HCT116 (cell line): ENCODE measurements at regions not wholly inside any gene's neighbourhood (a gene's known extent, or its start where the extent isn't known, plus 50 kb on each side); places are given as distances from the start of the nearest gene placed in this dataset.

ENCODE experiments used
- ATAC-seq: fragments of 200-7000 bp; cut with Tn5 transposase; 2 replicates; pipeline ENCODE4 v1.9.1; 2020; ENCODE audit warnings: mild to moderate bottlenecking, moderate library complexity
- BruUV-seq: library from RNA; stranded (reverse); fragments of 400-500 nt; replicated peaks from 2 replicates; lab custom pipeline; 2021; lab: Mats Ljungman, UMichigan
- CTCF ChIA-PET: fragments of 300-600 bp; sonication (Branson Sonifier 250); formaldehyde crosslinking; loops from one replicate; lab custom pipeline; 2021; ENCODE audit warnings: antibody characterized with exemption; lab: Charles Lee
- POLR2A ChIA-PET: fragments of 300-600, 350-600 bp; sonication (Branson Sonifier 250); formaldehyde crosslinking; loops from one replicate; lab custom pipeline; 2021; ENCODE audit warnings: antibody characterized with exemption; lab: Charles Lee
- RAD21 ChIA-PET, 2 experiments: fragments of 300-600 bp; sonication (Branson Sonifier 250); formaldehyde crosslinking; loops; one replicate each; lab custom pipeline; 2023; ENCODE audit warnings: low total read pairs in 2 of 2; ENCODE audit not compliant: uncharacterized antibody in 2 of 2, unreplicated experiment in 2 of 2, low non-redundant PET in 1 of 2; lab: Charles Lee
- DNase-seq: peaks from one replicate; pipeline ENCODE4 v3.0.0-alpha.2; 2010; ENCODE audit warnings: low read depth, low spot score
- H2AFZ ChIP-seq: fragments of 200-600 bp; shearing (Covaris generic), sonication (generic); 2 replicates; pipeline ENCODE4 v1.6.1; 2017; ENCODE audit warnings: low read depth, mixed run types, mixed read lengths, antibody characterized with exemption, low read length; ENCODE audit not compliant: poor library complexity, severe bottlenecking
- H3K27ac ChIP-seq: 2 replicates; pipeline ENCODE4 v1.5.1; 2012; ENCODE audit warnings: low read depth, low read length
- H3K27me3 ChIP-seq: fragments of 200-600 bp; sonication (generic); 2 replicates; pipeline ENCODE4 v1.6.1; 2016; ENCODE audit warnings: mixed run types, low read length, mixed read lengths; ENCODE audit not compliant: insufficient read depth
- H3K36me3 ChIP-seq, 2 experiments: fragments of 200-500 bp in 1 of 2; fragments of 200-600 bp in 1 of 2; sonication (Bioruptor generic) in 1 of 2; sonication (generic) in 1 of 2; 2 replicates each; pipeline versions ENCODE4 v1.5.1 to v1.6.1; 2014 to 2016; ENCODE audit warnings: low read length in 2 of 2, inconsistent platforms in 1 of 2, mixed read lengths in 1 of 2, mixed run types in 1 of 2; ENCODE audit not compliant: insufficient read depth in 2 of 2, control insufficient read depth in 1 of 2
- H3K4me1 ChIP-seq, 2 experiments: fragments of 200-600 bp in 1 of 2; sonication (generic) in 1 of 2; 2 replicates each; pipeline versions ENCODE4 v1.5.1 to v1.6.1; 2012 to 2017; ENCODE audit warnings: low read length in 2 of 2, inconsistent platforms in 1 of 2, mild to moderate bottlenecking in 1 of 2, mixed read lengths in 1 of 2, mixed run types in 1 of 2, moderate library complexity in 1 of 2; ENCODE audit not compliant: insufficient read depth in 2 of 2, control insufficient read depth in 1 of 2
- H3K4me2 ChIP-seq: fragments of 200-600 bp; sonication (generic); 2 replicates; pipeline ENCODE4 v1.6.1; 2017; ENCODE audit warnings: mixed run types, low read length, mixed read lengths
- H3K4me3 ChIP-seq, 2 experiments: fragments of 200-600 bp in 1 of 2; sonication (generic) in 1 of 2; replicated peaks in 1 of 2; 2 replicates each; pipeline ENCODE4 v1.5.1; 2011 to 2016; ENCODE audit warnings: low read length in 2 of 2, control low read depth in 1 of 2, low read depth in 1 of 2, mild to moderate bottlenecking in 1 of 2, mixed read lengths in 1 of 2, mixed run types in 1 of 2
- H3K79me2 ChIP-seq: fragments of 200-600 bp; sonication (generic); 2 replicates; pipeline ENCODE4 v1.6.1; 2017; ENCODE audit warnings: mild to moderate bottlenecking, mixed run types, low read length, moderate library complexity, mixed read lengths; ENCODE audit not compliant: insufficient read depth
- H3K9ac ChIP-seq: fragments of 200-600 bp; sonication (generic); 2 replicates; pipeline ENCODE4 v1.6.1; 2016; ENCODE audit warnings: low read length, mixed read lengths
- H3K9me2 ChIP-seq: fragments of 200-600 bp; sonication (generic), shearing (Covaris generic); 2 replicates; pipeline ENCODE4 v1.6.1; 2017; ENCODE audit warnings: mixed run types, mild to moderate bottlenecking, moderate library complexity; ENCODE audit not compliant: insufficient read depth
- H3K9me3 ChIP-seq, 2 experiments: fragments of 200-500 bp in 1 of 2; fragments of 200-600 bp in 1 of 2; sonication (Bioruptor generic) in 1 of 2; sonication (generic) in 1 of 2; 2 replicates each; pipeline ENCODE4 v1.6.1; 2014 to 2017; ENCODE audit warnings: low read length in 2 of 2, mixed read lengths in 2 of 2, inconsistent platforms in 1 of 2, low read depth in 1 of 2, mild to moderate bottlenecking in 1 of 2, mixed run types in 1 of 2, moderate library complexity in 1 of 2; ENCODE audit not compliant: control insufficient read depth in 1 of 2, insufficient read depth in 1 of 2
- H4K20me1 ChIP-seq: fragments of 200-600 bp; sonication (generic), shearing (Covaris generic); 2 replicates; pipeline ENCODE4 v1.6.1; 2017; ENCODE audit warnings: mixed run types, mild to moderate bottlenecking, moderate library complexity; ENCODE audit not compliant: insufficient read depth
- ATF3 ChIP-seq: IDR thresholded peaks from 2 replicates; pipeline ENCODE4 v1.6.1; 2012
- CBX3 ChIP-seq: IDR thresholded peaks from 2 replicates; pipeline ENCODE4 v1.6.1; 2012; ENCODE audit warnings: low read depth
- CEBPB ChIP-seq: IDR thresholded peaks from 2 replicates; pipeline ENCODE4 v1.6.1; 2012; ENCODE audit warnings: low read depth
- EGR1 ChIP-seq: IDR thresholded peaks from 2 replicates; pipeline ENCODE4 v1.6.1; 2012; ENCODE audit warnings: low read depth
- ELF1 ChIP-seq: IDR thresholded peaks from 2 replicates; pipeline ENCODE4 v1.6.1; 2012; ENCODE audit warnings: low read depth, borderline replicate concordance
- EZH2 ChIP-seq: fragments of 200-600 bp; sonication (generic); IDR thresholded peaks from 2 replicates; pipeline ENCODE4 v1.6.1; 2017; ENCODE audit warnings: antibody characterized with exemption, mixed run types
- EZH2phosphoT487 ChIP-seq: fragments of 200-600 bp; IDR thresholded peaks from 2 replicates; pipeline ENCODE4 v1.6.1; 2018; ENCODE audit warnings: antibody characterized with exemption, borderline replicate concordance
- FOSL1 ChIP-seq: IDR thresholded peaks from 2 replicates; pipeline ENCODE4 v1.6.1; 2012; ENCODE audit warnings: low read depth
- JUND ChIP-seq: IDR thresholded peaks from 2 replicates; pipeline ENCODE4 v1.6.1; 2012
- MAX ChIP-seq: IDR thresholded peaks from 2 replicates; pipeline ENCODE4 v1.6.1; 2012
- POLR2A ChIP-seq: IDR thresholded peaks from 2 replicates; pipeline ENCODE4 v1.7.0; 2011; ENCODE audit warnings: borderline replicate concordance; ENCODE audit not compliant: insufficient read depth, insufficient read length; ENCODE audit errors: extremely low read depth
- SIN3A ChIP-seq: IDR thresholded peaks from 2 replicates; pipeline ENCODE4 v1.6.1; 2012; ENCODE audit warnings: low read depth
- SP1 ChIP-seq: IDR thresholded peaks from 2 replicates; pipeline ENCODE4 v1.6.1; 2012; ENCODE audit warnings: low read depth
- SRF ChIP-seq: IDR thresholded peaks from 2 replicates; pipeline ENCODE4 v1.6.1; 2012; ENCODE audit warnings: low read depth
- ZBTB33 ChIP-seq: IDR thresholded peaks from 2 replicates; pipeline ENCODE4 v1.6.1; 2011; ENCODE audit warnings: mild to moderate bottlenecking, low read length, moderate library complexity; ENCODE audit not compliant: insufficient replicate concordance; ENCODE audit errors: extremely low read depth
- ZFX ChIP-seq: fragments of 450-650 bp; IDR thresholded peaks from 2 replicates; pipeline ENCODE4 v1.6.1; 2017
- ZNF274 ChIP-seq: fragments of 200-500 bp; sonication (Bioruptor generic); IDR thresholded peaks from 2 replicates; pipeline ENCODE4 v1.6.1; 2014; ENCODE audit warnings: mild to moderate bottlenecking, low read depth, low read length, inconsistent platforms
- intact Hi-C: fragments of 100-400 bp; cut with micrococcal nuclease; formaldehyde crosslinking; loops from 2 replicates; pipeline ENCODE4 v1.10.0; 2022

GRCh38 chrX:125262836-125263235, 56.8 kb upstream of the TEX13C start:
- no peak overlapping the region for H3K4me3 ChIP-seq
- no peak overlapping the region for H2AFZ ChIP-seq
- H3K36me3 ChIP-seq = no peaks in the 10 kb centered on the region
- RAD21 ChIA-PET = no interaction called here
- H3K4me2 ChIP-seq = no peak overlapping the region
- no peaks in the 10 kb centered on the region for H3K9me2 ChIP-seq
- DNase-seq (no peak), ATAC-seq (no peak)
- CTCF ChIA-PET = no interaction called here
- POLR2A ChIA-PET = no interaction called here
- H3K9ac ChIP-seq = no peak overlapping the region
- no peak overlapping the region for H3K27ac ChIP-seq
- H3K9me3 ChIP-seq = no peaks in the 10 kb centered on the region
- no peaks in the 10 kb centered on the region for H3K27me3 ChIP-seq
- TF ChIP-seq ZFX (no peak), MAX (no peak), JUND (no peak), SP1 (no peak), POLR2A (no peak), ATF3 (no peak), EGR1 (no peak), SIN3A (no peak), EZH2phosphoT487 (no peak), CEBPB (no peak), FOSL1 (no peak)
- intact Hi-C loops = no loop called here
- no TSS peak for BruUV-seq
- no peaks in the 10 kb centered on the region for H3K79me2 ChIP-seq
- no peaks in the 10 kb centered on the region for H4K20me1 ChIP-seq
- no peaks in the 10 kb centered on the region for H3K4me1 ChIP-seq

GRCh38 chrX:125266153-125266660, 53.5 kb upstream of the TEX13C start:
- no TSS peak for BruUV-seq
- H3K27me3 ChIP-seq = no peaks in the 10 kb centered on the region
- H3K4me2 ChIP-seq = no peak overlapping the region
- CTCF ChIA-PET = no interaction called here
- POLR2A ChIA-PET = no interaction called here
- no peaks in the 10 kb centered on the region for H3K36me3 ChIP-seq
- H3K27ac ChIP-seq = no peak overlapping the region
- H3K9me3 ChIP-seq = no peaks in the 10 kb centered on the region
- RAD21 ChIA-PET = no interaction called here
- intact Hi-C loops = no loop called here
- no peak for ATAC-seq
- H3K4me3 ChIP-seq = no peak overlapping the region
- no peak overlapping the region for H2AFZ ChIP-seq
- no peaks in the 10 kb centered on the region for H4K20me1 ChIP-seq
- no peaks in the 10 kb centered on the region for H3K9me2 ChIP-seq
- no peak for DNase-seq
- H3K4me1 ChIP-seq = no peaks in the 10 kb centered on the region
- no peaks in the 10 kb centered on the region for H3K79me2 ChIP-seq
- no peak overlapping the region for H3K9ac ChIP-seq
- TF ChIP-seq POLR2A (no peak), FOSL1 (no peak), SRF (no peak), ZBTB33 (no peak), EZH2phosphoT487 (no peak), SIN3A (no peak), ELF1 (no peak), EGR1 (no peak), CBX3 (no peak), ZFX (no peak), EZH2 (no peak), ZNF274 (no peak)
